Activated gamma-delta T cell (primary cell): ENCODE measurements at regions not wholly inside any gene's neighbourhood (a gene's known extent, or its start where the extent isn't known, plus 50 kb on each side); places are given as distances from the start of the nearest gene placed in this dataset.

Source experiments
- DNase-seq: peaks from one replicate; lab custom pipeline; 2025; lab: John Stamatoyannopoulos, UW

DNA sequence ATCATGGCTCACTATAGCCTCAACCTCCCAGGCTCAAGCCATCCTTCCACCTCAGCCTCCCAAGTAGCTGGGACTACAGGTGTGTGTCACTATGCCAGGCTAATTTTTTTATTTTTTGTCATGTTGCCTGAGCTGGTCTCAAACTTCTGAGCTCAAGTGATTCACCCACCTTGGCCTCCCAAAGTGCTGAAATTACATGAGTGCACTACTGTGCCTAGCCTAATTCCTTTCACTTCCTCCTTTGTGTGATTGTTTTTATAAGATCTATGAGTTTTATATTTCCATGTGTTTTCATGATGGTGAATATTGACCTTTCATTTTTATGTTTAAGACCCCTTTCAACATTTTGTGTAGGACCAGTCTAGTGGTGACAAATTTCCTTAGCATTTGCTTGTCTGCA lies 55.2 kb upstream of the IL12B start:
- DNase-seq, result no peak

- DNase-seq, result no peak
Observed at GRCh38 chr5:159386028-159386711, 55.9 kb upstream of the IL12B start.

DNA sequence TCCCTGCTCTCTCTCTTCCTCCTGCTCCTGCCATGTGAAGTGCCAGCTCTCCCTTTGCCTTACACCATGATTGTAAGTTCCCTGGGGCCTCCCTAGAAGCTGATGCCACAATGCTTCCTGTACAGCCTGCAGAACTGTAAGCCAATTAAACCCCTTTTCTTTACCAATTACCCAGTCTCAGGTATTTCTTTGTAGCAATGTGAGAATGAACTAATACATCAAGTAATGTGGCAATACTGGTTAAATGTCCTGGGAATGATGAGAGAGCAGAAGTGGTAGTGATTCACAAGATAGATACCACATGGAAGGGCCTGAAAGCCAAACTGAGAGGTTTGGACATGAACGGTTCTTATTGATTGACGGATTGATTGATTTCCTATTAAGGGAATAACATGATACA lies 62.6 kb upstream of the IL12B start:
- DNase-seq, result no peak

- DNase-seq, result no peak
Observed at GRCh38 chr5:159393854-159394274, 63.6 kb upstream of the IL12B start.

- no peak for DNase-seq
Observed at GRCh38 chr5:159395202-159395601, 64.9 kb upstream of the IL12B start.

DNA sequence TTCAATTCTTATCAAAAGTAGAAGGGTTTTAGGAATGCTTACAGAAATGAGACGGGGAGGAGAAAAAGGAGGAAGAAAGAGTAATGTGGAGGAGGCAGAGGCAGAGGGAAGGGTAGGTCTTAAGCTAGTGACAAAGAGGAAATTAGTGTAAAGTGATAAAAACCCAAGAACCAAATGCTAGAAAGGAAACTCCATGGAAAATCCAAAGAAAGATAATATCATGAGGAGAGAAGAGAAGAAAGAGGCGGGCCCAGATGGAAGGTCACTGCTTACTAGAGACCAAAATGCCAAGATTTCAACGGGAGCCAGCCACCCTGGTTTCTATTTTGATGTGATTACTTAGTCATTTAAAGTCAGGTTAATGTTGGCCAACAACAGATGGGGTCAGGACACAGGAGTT lies 68.6 kb upstream of the IL12B start:
- no peak for DNase-seq

GRCh38 chr5:159400476-159400875 lies 70.2 kb upstream of the IL12B start:
- DNase-seq, result no peak

GRCh38 chr5:159402311-159402710 lies 72.0 kb upstream of the IL12B start:
- no peak for DNase-seq

DNA sequence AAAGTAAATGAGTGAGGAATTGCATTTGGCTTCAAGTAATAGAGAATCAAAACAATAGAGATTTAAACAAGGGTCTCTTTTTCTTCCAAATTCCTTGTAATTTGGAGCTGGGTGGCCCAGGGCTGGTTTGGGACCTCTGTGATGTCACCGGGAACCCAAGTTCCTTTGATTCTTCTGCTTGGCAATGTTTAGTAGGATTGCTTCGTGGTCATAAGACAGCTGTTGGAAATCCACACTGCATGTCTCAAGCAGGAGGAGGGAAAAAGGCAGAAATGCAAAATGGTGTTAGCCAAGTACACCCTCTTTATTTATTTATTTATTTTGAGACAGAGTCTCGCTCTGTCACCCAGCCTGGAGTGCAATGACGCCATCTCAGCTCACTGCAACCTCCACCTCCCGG lies 72.6 kb upstream of the IL12B start:
- no peak for DNase-seq

DNA sequence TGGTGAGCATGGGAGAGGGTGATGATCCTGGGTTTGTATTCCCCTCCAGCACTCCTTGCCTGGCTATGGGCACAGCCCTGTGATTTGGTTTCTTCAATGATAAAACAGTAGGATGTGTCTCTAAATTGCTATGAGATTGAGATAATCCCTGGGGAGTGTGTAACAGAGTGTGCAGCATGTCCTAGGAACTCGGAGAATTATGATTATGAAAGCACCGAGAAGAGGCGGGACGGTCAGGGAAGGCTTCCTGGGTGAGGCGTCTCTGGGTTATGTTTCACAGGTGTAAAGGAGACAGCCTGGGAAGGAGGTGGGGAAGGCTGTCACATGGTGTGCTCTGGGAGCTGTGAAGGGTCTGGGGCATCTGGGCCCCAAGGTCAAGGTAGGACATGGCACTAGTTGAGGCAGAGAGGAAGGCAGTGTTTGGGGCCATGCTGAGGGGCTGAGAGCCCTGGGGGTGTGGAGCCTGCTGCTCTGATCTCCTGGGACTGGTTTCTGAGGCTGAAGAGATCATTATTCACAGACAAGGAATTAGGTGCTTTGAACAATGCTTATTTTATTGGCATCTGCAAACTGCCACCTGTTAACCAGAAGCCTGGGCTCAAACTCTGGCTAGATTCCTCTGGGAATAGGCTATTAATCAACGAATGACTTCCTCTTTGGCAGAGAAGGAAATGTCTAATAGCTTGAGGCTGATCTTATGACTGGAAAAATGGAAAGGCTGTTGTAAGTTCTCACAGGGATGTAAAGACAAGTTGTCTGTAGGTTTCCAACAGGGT lies 73.8 kb upstream of the IL12B start:
- no peak for DNase-seq

GRCh38 chr5:159405611-159406031 lies 75.3 kb upstream of the IL12B start:
- no peak for DNase-seq

DNA sequence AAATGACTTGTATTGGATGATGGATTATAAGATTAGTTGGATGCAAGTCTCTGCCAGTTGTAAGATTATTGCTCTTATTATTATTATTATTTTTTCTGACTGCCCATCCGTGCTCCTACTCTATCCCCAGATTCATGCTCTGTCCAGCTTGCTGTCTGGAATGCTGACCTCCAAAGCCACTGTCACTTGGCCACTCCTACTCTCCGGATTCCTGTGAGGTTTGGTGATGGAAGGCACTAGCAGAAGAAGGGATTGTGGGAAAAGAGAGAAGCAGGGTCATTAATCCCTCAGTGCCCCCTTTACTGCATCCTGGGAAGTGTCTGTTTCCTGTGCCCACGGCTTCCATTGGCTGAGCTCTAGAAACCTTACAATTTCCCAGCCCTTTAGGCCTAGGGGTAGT lies 76.3 kb upstream of the IL12B start:
- no peak for DNase-seq

DNA sequence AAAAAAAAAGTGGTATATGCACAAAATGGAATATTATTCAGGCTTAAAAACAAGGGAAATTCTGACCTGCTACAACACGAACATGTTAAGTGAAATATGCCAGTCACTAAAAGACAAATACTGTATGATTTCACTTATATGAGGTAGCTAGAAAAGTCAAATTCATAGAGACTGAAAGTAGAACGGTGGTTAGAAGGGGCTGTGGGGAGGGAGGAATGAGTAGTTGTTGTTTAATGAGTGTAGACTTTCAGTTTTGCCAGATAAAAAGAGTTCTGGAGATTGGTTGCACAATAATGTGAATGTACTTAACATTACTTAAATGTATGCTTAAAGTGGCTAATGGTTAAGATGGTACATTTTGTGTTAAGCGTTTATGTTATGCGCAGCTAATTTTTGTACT lies 79.5 kb upstream of the IL12B start:
- no peak for DNase-seq

- no peak for DNase-seq
Observed at GRCh38 chr5:159410480-159410879, 80.2 kb upstream of the IL12B start.

DNA sequence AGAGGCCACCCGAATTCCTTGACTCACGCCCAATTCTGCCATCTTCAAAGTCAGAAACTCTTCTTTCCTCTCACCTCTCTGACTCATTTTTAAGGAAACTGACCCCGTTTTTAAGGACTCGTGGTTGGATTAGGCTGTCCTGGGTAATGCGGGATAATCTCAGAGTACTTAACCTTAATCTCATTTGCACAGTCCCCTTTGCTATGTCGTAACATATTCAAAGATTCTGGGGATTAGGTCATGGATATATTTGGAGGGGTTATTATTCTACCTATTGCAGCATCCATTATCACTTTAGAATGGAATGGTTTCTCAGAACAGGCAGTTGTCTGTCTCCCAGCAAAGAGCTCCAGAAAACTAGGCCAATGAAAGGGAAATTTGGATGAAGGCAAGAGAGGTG lies 80.8 kb upstream of the IL12B start:
- no peak for DNase-seq

GRCh38 chr5:159412284-159413046 lies 82.2 kb upstream of the IL12B start:
- no peak for DNase-seq

DNA sequence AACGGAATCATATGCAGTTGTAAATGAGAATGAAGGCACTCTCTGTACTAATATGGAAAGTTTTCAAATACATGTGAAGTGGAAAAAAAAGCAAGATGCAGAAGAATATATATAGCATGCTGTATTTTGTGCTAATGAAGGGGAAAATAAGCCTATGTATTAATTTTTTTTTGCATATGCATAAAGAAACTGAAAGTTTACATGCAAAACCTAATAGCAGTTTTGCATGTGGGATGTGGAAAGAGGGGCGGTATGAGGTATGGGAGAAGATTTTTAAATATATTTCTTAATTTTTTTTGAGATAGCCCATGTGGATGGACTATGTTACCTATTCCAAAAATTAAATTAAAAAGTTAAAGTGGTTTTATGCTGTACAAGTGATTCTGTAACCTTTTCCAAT lies 83.7 kb upstream of the IL12B start:
- DNase-seq, result no peak

- DNase-seq, result no peak
Observed at GRCh38 chr5:159415301-159415937, 85.1 kb upstream of the IL12B start.

- DNase-seq, result no peak
Observed at GRCh38 chr5:159416438-159416837, 86.2 kb upstream of the IL12B start.

DNA sequence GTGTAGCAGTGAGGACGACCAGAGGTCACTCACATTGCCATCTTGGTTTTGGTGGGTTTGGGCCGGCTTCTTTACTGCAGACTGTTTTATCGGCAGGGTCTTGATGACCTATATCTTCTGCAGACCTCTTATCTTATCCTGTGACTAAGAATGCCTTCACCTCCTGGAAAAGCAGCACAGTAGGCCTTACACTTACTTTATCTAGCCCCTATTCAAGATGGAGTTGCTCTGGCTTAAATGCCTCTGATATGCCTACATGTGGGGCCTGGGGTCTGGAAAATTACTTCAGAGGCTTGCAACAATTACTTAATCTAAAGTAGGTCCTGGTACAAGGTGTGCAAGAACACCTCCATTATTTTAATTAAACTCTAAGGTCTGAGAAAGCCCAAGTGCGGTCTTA lies 86.9 kb upstream of the IL12B start:
- DNase-seq, result no peak

- no peak for DNase-seq
Observed at GRCh38 chr5:159419576-159419975, 89.3 kb upstream of the IL12B start.

DNA sequence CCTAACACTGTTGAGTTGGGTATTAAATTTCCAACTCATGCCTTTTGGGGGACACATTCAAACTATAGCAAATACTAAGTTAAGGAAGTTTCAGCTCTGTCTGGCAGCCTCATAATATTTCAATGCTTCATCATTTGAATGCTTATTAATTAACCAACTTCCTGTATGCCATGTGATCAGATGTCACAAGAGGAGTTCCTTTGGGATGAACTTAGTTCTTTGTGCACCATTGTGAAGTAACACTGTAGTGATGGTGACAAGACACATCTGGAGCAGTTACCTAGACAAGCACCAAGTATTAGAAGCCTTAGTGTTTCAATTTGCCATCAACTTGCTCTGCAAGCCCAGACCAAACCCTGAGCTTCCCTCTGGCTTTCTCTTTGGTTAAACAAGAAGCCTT lies 90.7 kb upstream of the IL12B start:
- no peak for DNase-seq
